CD4-positive, CD25-positive, alpha-beta regulatory T cell (primary cell): ENCODE measurements at regions not wholly inside any gene's neighbourhood (a gene's known extent, or its start where the extent isn't known, plus 50 kb on each side); places are given as distances from the start of the nearest gene placed in this dataset.

Source experiments
- ATAC-seq, 2 donors: fragments of 150-1000 bp; cut with Tn5 transposase; one replicate each; pipeline ENCODE4 v1.10.0; 2021; ENCODE audit warnings: low read depth in 2 of 2, moderate number of reproducible peaks in 2 of 2, moderate library complexity in 1 of 2
- DNase-seq, 3 donors: peaks; one replicate each; pipeline versions ENCODE4 v3.0.0 to v3.0.0-alpha.2; 2012 to 2022; ENCODE audit warnings: mixed read lengths in 1 of 3
- H3K27ac ChIP-seq: one replicate; pipeline ENCODE4 v1.7.0; 2013; ENCODE audit warnings: mild to moderate bottlenecking, low read length; ENCODE audit not compliant: insufficient read depth, poor library complexity, severe bottlenecking
- H3K27me3 ChIP-seq: one replicate; pipeline ENCODE4 v1.7.0; 2013; ENCODE audit warnings: low read length; ENCODE audit not compliant: control insufficient read depth, insufficient read depth
- H3K36me3 ChIP-seq: one replicate; pipeline ENCODE4 v1.7.0; 2013; ENCODE audit warnings: mild to moderate bottlenecking, low read length, moderate library complexity; ENCODE audit not compliant: control insufficient read depth, insufficient read depth
- H3K4me1 ChIP-seq: 2 replicates; pipeline ENCODE4 v1.7.0; 2013; ENCODE audit warnings: mild to moderate bottlenecking, low read length; ENCODE audit not compliant: insufficient read depth, control insufficient read depth, poor library complexity, severe bottlenecking
- H3K4me3 ChIP-seq: one replicate; pipeline ENCODE4 v1.7.0; 2013; ENCODE audit warnings: low read depth, mild to moderate bottlenecking, low read length, moderate library complexity
- H3K9me3 ChIP-seq, 2 experiments: 1 replicate in 1 of 2; 2 replicates in 1 of 2; pipeline ENCODE4 v1.7.0; 2013; ENCODE audit warnings: low read length in 2 of 2, mild to moderate bottlenecking in 1 of 2, moderate library complexity in 1 of 2; ENCODE audit not compliant: control insufficient read depth in 2 of 2
- H3K27ac Mint-ChIP-seq, 3 donors: one replicate each; pipeline ENCODE4 v1.8.0; 2020 to 2022; ENCODE audit warnings: mild to moderate bottlenecking in 3 of 3, mixed read lengths in 3 of 3, moderate library complexity in 2 of 3
- H3K27me3 Mint-ChIP-seq: one replicate; pipeline ENCODE4 v1.8.0; 2022; ENCODE audit warnings: mild to moderate bottlenecking, mixed read lengths
- H3K36me3 Mint-ChIP-seq: one replicate; pipeline ENCODE4 v1.8.0; 2020; ENCODE audit warnings: mixed read lengths
- H3K4me1 Mint-ChIP-seq, 4 donors: one replicate each; pipeline ENCODE4 v1.8.0; 2020 to 2022; ENCODE audit warnings: mixed read lengths in 4 of 4, mild to moderate bottlenecking in 1 of 4
- H3K4me3 Mint-ChIP-seq, 4 donors: one replicate each; pipeline ENCODE4 v1.8.0; 2020 to 2022; ENCODE audit warnings: mild to moderate bottlenecking in 4 of 4, mixed read lengths in 4 of 4, moderate library complexity in 3 of 4
- H3K9me3 Mint-ChIP-seq, 7 donors: one replicate each; pipeline ENCODE4 v1.8.0; 2020 to 2022; ENCODE audit warnings: mixed read lengths in 7 of 7, mild to moderate bottlenecking in 3 of 7, moderate library complexity in 2 of 7

DNA sequence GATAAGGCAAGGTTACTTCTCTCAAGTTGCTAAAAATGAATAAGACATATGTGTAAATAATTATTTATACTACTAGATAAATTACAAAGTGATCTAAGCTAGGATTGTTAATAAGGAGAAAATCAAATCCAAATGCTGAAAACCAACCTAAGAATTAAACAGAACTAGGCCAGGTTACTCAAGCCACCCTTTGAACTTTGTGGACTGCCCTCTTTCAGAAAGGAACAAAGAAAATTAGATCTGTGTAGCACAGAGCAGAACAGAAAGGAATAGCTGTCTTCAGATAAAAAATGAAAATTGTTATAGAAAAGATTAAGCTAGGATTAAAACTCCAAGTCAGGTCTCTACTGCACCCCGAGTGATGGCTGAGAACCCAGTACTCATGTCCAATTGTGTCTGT is 158.2 kb upstream of the LRIG1 start:
- Mint-ChIP-seq H3K9me3 (no peaks in the 10 kb centered on the region), H3K27me3 (peaks cover 4% of the 10 kb centered on the region), H3K4me3 (no peak overlapping the region), H3K27ac (no peak overlapping the region), H3K36me3 (no peaks in the 10 kb centered on the region), H3K4me1 (no peaks in the 10 kb centered on the region)
- Histone ChIP-seq H3K27me3 (no peaks in the 10 kb centered on the region), H3K4me1 (no peaks in the 10 kb centered on the region), H3K27ac (no peak overlapping the region), H3K9me3 (no peaks in the 10 kb centered on the region), H3K36me3 (no peaks in the 10 kb centered on the region), H3K4me3 (no peak overlapping the region)
- ATAC-seq: no peak
- no peak for DNase-seq

DNA sequence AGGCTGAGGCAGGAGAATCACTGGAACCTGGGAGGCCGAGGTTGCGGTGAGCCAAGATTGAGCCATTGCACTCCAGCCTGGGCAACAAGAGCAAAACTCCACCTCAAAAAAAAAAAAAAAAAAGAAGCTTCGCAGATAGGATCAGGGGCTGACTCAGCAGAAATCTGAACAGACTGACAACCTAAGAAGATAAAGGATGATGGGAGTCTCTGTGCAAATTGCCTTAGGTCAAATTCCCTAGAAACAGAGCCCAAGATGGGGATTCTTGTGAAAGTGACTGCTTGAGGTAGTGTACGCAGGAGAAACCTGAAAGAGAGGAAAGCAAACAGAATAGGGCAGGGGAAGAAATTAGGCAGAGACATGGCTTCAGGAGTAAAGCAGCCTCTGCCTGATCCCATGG is 160.8 kb upstream of the LRIG1 start:
- DNase-seq (no peak), ATAC-seq (no peak)
- Histone ChIP-seq H3K4me3 (no peak overlapping the region), H3K27me3 (no peaks in the 10 kb centered on the region), H3K4me1 (no peaks in the 10 kb centered on the region), H3K27ac (no peak overlapping the region), H3K9me3 (no peaks in the 10 kb centered on the region), H3K36me3 (no peaks in the 10 kb centered on the region)
- Mint-ChIP-seq H3K36me3 (no peaks in the 10 kb centered on the region), H3K4me3 (no peak overlapping the region), H3K9me3 (no peaks in the 10 kb centered on the region), H3K4me1 (no peaks in the 10 kb centered on the region), H3K27ac (no peak overlapping the region), H3K27me3 (no peaks in the 10 kb centered on the region)

DNA sequence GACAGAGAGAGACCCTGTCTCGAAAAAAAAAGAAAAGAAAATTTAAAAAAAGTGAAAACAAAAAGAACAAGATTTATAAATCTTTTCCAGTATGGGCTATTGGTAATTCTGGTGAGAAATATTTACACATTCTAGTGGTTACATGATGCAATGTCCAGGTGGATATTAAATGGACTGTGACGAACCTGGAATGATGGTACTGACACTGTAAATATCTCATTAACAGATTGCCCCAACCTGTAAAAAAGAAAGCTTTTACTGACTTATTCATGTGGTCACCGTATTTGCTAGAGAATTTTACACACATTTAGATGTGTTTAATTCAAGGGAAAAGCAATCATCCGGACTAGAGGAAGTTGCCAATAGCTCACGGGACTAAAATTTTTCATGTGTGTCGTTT is 162.1 kb upstream of the LRIG1 start:
- Mint-ChIP-seq H3K27me3 (no peaks in the 10 kb centered on the region), H3K4me3 (no peak overlapping the region), H3K4me1 (no peaks in the 10 kb centered on the region), H3K9me3 (no peaks in the 10 kb centered on the region), H3K27ac (no peak overlapping the region), H3K36me3 (no peaks in the 10 kb centered on the region)
- Histone ChIP-seq H3K27me3 (no peaks in the 10 kb centered on the region), H3K4me1 (no peaks in the 10 kb centered on the region), H3K9me3 (no peaks in the 10 kb centered on the region), H3K4me3 (no peak overlapping the region), H3K36me3 (no peaks in the 10 kb centered on the region), H3K27ac (no peak overlapping the region)
- ATAC-seq (no peak), DNase-seq (no peak)

DNA sequence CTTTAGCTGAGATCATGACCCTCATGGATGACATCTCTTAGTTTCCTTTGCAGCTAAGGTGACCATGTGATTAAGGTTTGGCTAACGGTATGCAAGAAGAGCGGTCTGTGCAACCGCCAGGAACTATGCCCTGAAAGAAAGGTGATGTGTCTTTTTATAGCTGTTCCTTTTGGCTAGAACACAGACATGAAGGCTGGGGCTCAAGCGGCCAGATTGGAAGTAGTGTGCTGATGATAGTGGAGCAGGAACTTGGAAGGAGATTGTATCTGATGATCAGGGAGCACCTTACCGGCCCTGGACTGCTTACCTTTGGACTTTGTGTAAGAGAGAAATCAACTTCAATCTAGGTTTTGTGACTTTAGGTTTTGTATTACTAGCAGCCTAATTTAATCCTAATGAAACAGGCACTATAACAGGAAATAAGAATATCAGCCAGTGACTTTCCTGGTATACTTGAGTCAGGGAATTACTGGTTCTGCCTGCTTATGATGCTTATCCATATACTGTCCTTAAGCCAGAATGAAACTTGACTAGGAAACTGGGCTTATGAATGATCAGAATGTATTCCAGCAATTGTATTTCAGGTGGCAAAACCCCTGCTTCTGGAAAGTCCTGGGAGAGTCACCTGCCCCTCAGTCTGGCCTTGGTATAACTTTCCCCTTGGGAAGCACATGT is 164.3 kb upstream of the LRIG1 start:
- H3K4me1 ChIP-seq: no peaks in the 10 kb centered on the region
- Mint-ChIP-seq H3K4me3 (no peak overlapping the region), H3K27me3 (no peaks in the 10 kb centered on the region), H3K27ac (no peak overlapping the region), H3K36me3 (no peaks in the 10 kb centered on the region), H3K9me3 (no peaks in the 10 kb centered on the region), H3K4me1 (no peaks in the 10 kb centered on the region)
- H3K27ac ChIP-seq: no peak overlapping the region
- H3K9me3 ChIP-seq: no peaks in the 10 kb centered on the region
- H3K27me3 ChIP-seq: no peaks in the 10 kb centered on the region
- DNase-seq (no peak), ATAC-seq (no peak)
- no peaks in the 10 kb centered on the region for H3K36me3 ChIP-seq
- no peak overlapping the region for H3K4me3 ChIP-seq

DNA sequence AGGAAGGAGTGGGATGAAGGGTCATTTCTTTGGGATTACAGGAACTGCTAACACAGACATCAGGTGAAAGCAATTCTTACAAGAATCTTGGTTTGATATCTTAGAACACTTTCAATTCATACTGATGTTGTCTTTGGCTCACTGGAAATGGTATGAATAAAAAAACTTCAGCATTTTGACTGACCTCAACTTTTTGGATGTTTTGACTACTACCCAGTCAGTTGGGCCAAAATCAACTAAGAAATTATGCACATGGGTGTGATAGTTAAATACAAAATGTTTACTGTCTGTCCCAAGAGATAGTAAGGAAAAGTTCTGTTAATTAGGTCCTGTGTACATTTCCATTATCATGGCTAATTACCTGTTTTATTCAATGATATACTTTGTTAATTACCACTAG is 165.5 kb upstream of the LRIG1 start:
- H3K4me1 ChIP-seq: no peaks in the 10 kb centered on the region
- DNase-seq: no peak
- peaks cover 0 to 2% (median 0%) of the 10 kb centered on the region in 7 donors for H3K9me3 Mint-ChIP-seq
- H3K9me3 ChIP-seq: no peaks in the 10 kb centered on the region
- H3K27ac Mint-ChIP-seq: no peak overlapping the region
- H3K27me3 Mint-ChIP-seq: no peaks in the 10 kb centered on the region
- no peaks in the 10 kb centered on the region for H3K27me3 ChIP-seq
- no peaks in the 10 kb centered on the region for H3K36me3 Mint-ChIP-seq
- H3K4me1 Mint-ChIP-seq: peaks cover 0 to 3% (median under 1%) of the 10 kb centered on the region in 4 donors
- no peak overlapping the region for H3K4me3 Mint-ChIP-seq
- no peak overlapping the region for H3K27ac ChIP-seq
- ATAC-seq: no peak
- no peaks in the 10 kb centered on the region for H3K36me3 ChIP-seq
- no peak overlapping the region for H3K4me3 ChIP-seq

DNA sequence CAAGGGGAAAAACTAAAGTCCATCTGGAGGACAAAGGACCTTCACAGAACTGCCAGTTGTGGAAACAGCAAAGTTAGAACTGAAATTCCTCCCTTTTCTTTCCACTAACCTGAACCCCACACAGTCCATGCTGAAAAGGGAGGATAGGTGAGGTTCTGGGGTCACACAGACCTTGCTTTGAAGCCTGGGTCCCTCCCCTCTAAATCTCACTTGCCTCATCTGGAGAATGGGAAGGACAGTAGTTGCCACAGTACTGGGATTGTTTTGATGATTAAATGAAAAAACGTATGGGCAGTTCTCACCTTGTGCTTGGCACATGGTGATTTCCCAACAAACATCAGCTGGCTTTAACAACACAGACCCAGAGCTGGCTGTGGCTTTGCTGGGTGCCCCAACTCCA is 166.4 kb upstream of the LRIG1 start:
- no peak for DNase-seq
- H3K9me3 ChIP-seq: no peaks in the 10 kb centered on the region
- Mint-ChIP-seq H3K9me3 (peaks cover 0 to 2% (median 0%) of the 10 kb centered on the region in 7 donors), H3K4me3 (no peak overlapping the region), H3K27ac (no peak overlapping the region), H3K4me1 (peaks cover 0 to 3% (median 1%) of the 10 kb centered on the region in 4 donors), H3K27me3 (no peaks in the 10 kb centered on the region), H3K36me3 (no peaks in the 10 kb centered on the region)
- no peak overlapping the region for H3K4me3 ChIP-seq
- no peak for ATAC-seq
- H3K4me1 ChIP-seq: no peaks in the 10 kb centered on the region
- H3K27me3 ChIP-seq: no peaks in the 10 kb centered on the region
- no peak overlapping the region for H3K27ac ChIP-seq
- H3K36me3 ChIP-seq: no peaks in the 10 kb centered on the region

DNA sequence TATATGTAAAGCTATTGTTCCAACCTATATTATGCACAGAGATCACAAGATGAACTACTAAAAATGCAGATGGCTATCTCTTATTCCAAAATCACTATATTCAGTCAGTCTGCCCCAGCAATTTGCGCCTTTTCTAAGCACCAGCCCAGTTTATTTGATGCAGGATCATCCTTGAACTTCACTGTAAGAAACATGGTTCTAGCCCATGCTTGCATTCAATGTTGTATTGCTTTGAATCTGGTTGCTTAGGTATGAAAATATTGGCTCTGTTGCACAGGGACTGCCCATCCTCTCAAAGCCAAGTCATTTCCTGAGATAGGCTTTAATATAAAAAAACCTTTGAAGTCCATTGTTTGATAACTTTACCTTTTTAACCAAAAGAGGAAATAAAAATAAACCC is 170.5 kb upstream of the LRIG1 start:
- Histone ChIP-seq H3K4me3 (no peak overlapping the region), H3K27ac (no peak overlapping the region), H3K4me1 (no peaks in the 10 kb centered on the region), H3K9me3 (no peaks in the 10 kb centered on the region), H3K36me3 (no peaks in the 10 kb centered on the region), H3K27me3 (no peaks in the 10 kb centered on the region)
- H3K4me1 Mint-ChIP-seq: peaks cover 0 to 3% (median 1%) of the 10 kb centered on the region in 4 donors
- H3K27ac Mint-ChIP-seq: no peak overlapping the region
- peaks cover under 1% of the 10 kb centered on the region for H3K27me3 Mint-ChIP-seq
- no peaks in the 10 kb centered on the region for H3K36me3 Mint-ChIP-seq
- H3K4me3 Mint-ChIP-seq: no peak overlapping the region
- ATAC-seq (no peak), DNase-seq (no peak)
- H3K9me3 Mint-ChIP-seq: peaks cover 0 to 2% (median 0%) of the 10 kb centered on the region in 7 donors

DNA sequence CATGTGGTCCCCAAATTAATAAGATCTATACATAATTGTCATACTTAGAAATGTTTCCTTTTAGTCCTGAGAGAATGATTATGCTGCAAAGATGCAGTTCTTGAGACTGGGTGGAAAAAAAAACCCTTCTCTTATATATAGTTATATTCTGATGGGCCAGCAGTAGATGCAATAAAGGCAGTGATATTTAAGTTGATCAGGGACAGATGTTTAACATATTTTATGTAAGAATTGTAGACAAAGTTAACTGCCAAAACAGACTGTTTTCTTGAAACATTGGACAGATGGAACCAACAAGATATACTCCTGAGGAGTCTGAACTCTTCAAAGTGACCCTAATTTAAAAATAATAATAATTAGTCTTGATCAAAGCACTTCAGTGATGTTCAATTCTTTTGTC is 172.0 kb upstream of the LRIG1 start:
- ATAC-seq (no peak), DNase-seq (no peak)
- H3K9me3 ChIP-seq: no peaks in the 10 kb centered on the region
- H3K4me3 Mint-ChIP-seq: no peak overlapping the region
- H3K27me3 Mint-ChIP-seq: peaks cover 9% of the 10 kb centered on the region
- no peak overlapping the region for H3K4me3 ChIP-seq
- H3K27me3 ChIP-seq: no peaks in the 10 kb centered on the region
- H3K36me3 Mint-ChIP-seq: no peaks in the 10 kb centered on the region
- no peak overlapping the region for H3K27ac ChIP-seq
- peaks cover 0 to 3% (median 1%) of the 10 kb centered on the region in 4 donors for H3K4me1 Mint-ChIP-seq
- H3K27ac Mint-ChIP-seq: no peak overlapping the region
- H3K9me3 Mint-ChIP-seq: peaks cover 0 to 2% (median 0%) of the 10 kb centered on the region in 7 donors
- no peaks in the 10 kb centered on the region for H3K4me1 ChIP-seq
- no peaks in the 10 kb centered on the region for H3K36me3 ChIP-seq
